ENCODE measurements at regions not wholly inside any gene's neighbourhood (a gene's known extent, or its start where the extent isn't known, plus 50 kb on each side); places are given as distances from the start of the nearest gene placed in this dataset.

- TF ChIP-seq CTCF (IDR thresholded peaks at IDR 0.05) (no peak), POLR2A (IDR thresholded peaks at IDR 0.05) (no peak)
- no peak for DNase-seq
- intact Hi-C loops (cut with DNase I): no loop called here
- Histone ChIP-seq H3K36me3 (no peaks in the 10 kb centered on the region), H3K4me1 (no peaks in the 10 kb centered on the region), H3K9me3 (no peaks in the 10 kb centered on the region), H3K27ac (no peak overlapping the region), H3K27me3 (no peaks in the 10 kb centered on the region), H3K4me3 (no peak overlapping the region)
- 78 to 84% methylated on average over 1 of the region's 1 CpG for WGBS, 2 donors
Observed at GRCh38 chr12:24645254-24645653, 303.6 kb downstream of the BCAT1 start.

- no peak for DNase-seq
Observed at GRCh38 chr12:24643120-24644119, 305.5 kb downstream of the BCAT1 start.

GRCh38 chr12:24639641-24640040 lies 309.3 kb downstream of the BCAT1 start:
- 38% methylated on average over 1 of the region's 1 CpG for WGBS, 2 donors
- intact Hi-C loops (cut with DNase I): no loop called here
- Histone ChIP-seq H3K27ac (no peak overlapping the region), H3K4me1 (no peaks in the 10 kb centered on the region), H3K27me3 (no peaks in the 10 kb centered on the region), H3K9me3 (no peaks in the 10 kb centered on the region), H3K36me3 (no peaks in the 10 kb centered on the region), H3K4me3 (no peak overlapping the region)
- no peak for DNase-seq
- TF ChIP-seq POLR2A (IDR thresholded peaks at IDR 0.05) (no peak), CTCF (IDR thresholded peaks at IDR 0.05) (no peak)

More at GRCh38 chr12:24643120-24644119, 305.5 kb downstream of the BCAT1 start:
- no peak overlapping the region for H3K4me3 ChIP-seq
- H3K27me3 ChIP-seq: no peaks in the 10 kb centered on the region
- H3K27ac ChIP-seq: no peak overlapping the region
- H3K9me3 ChIP-seq: no peaks in the 10 kb centered on the region
- intact Hi-C loops (cut with DNase I): no loop called here
- 66 to 67% methylated on average over 4 of the region's 4 CpGs for WGBS, 2 donors
- no peak for TF ChIP-seq POLR2A (IDR thresholded peaks at IDR 0.05)
- TF ChIP-seq CTCF (IDR thresholded peaks at IDR 0.05): no peak
- no peaks in the 10 kb centered on the region for H3K4me1 ChIP-seq
- no peaks in the 10 kb centered on the region for H3K36me3 ChIP-seq

GRCh38 chr12:24632466-24632865 lies 316.4 kb downstream of the BCAT1 start:
- Histone ChIP-seq H3K36me3 (no peaks in the 10 kb centered on the region), H3K4me1 (no peaks in the 10 kb centered on the region), H3K9me3 (no peaks in the 10 kb centered on the region), H3K4me3 (no peak overlapping the region), H3K27me3 (no peaks in the 10 kb centered on the region), H3K27ac (no peak overlapping the region)
- DNase-seq: no peak
- 70 to 83% methylated on average over 1 of the region's 1 CpG for WGBS, 2 donors
- TF ChIP-seq POLR2A (IDR thresholded peaks at IDR 0.05) (no peak), CTCF (IDR thresholded peaks at IDR 0.05) (no peak)
- intact Hi-C loops (cut with DNase I): no loop called here

- TF ChIP-seq CTCF (IDR thresholded peaks at IDR 0.05): no peak
- TF ChIP-seq POLR2A (IDR thresholded peaks at IDR 0.05): no peak
Observed at GRCh38 chr12:24631676-24632426, 317.1 kb downstream of the BCAT1 start.

More at GRCh38 chr12:24631676-24632426, 317.1 kb downstream of the BCAT1 start:
- H3K4me1 ChIP-seq: no peaks in the 10 kb centered on the region
- no peak overlapping the region for H3K4me3 ChIP-seq
- intact Hi-C loops (cut with DNase I): no loop called here
- no peak for DNase-seq
- H3K27ac ChIP-seq: no peak overlapping the region
- H3K9me3 ChIP-seq: no peaks in the 10 kb centered on the region
- H3K36me3 ChIP-seq: no peaks in the 10 kb centered on the region
- 79 to 83% methylated on average over 3 of the region's 3 CpGs for WGBS, 2 donors
- no peaks in the 10 kb centered on the region for H3K27me3 ChIP-seq
